GM12864 (cell line): ENCODE measurements at regions not wholly inside any gene's neighbourhood (a gene's known extent, or its start where the extent isn't known, plus 50 kb on each side); places are given as distances from the start of the nearest gene placed in this dataset.

Experiments used
- DNase-seq: peaks from one replicate; pipeline ENCODE4 v3.0.0-alpha.2; 2011; ENCODE audit warnings: low read depth
- H3K4me3 ChIP-seq: 2 replicates; pipeline ENCODE4 v1.5.1; 2011; ENCODE audit warnings: mild to moderate bottlenecking, low read depth, low read length, control low read depth
- CTCF ChIP-seq: IDR thresholded peaks from 2 replicates; pipeline ENCODE4 v1.5.1; 2011; ENCODE audit warnings: low read depth, mild to moderate bottlenecking, moderate library complexity, low read length, control low read depth, inconsistent platforms; ENCODE audit errors: missing control alignments

GRCh38 chrX:78532363-78532762 lies 126.8 kb downstream of the RTL3 start:
- TF ChIP-seq CTCF = no peak
- DNase-seq = no peak
- H3K4me3 ChIP-seq = no peak overlapping the region

GRCh38 chrX:78527818-78528217 lies 131.3 kb downstream of the RTL3 start:
- no peak for DNase-seq
- no peak overlapping the region for H3K4me3 ChIP-seq
- TF ChIP-seq CTCF = no peak

- DNase-seq = no peak
- no peak for TF ChIP-seq CTCF
- no peak overlapping the region for H3K4me3 ChIP-seq
Observed at GRCh38 chrX:78527263-78527662, 131.9 kb downstream of the RTL3 start.

- TF ChIP-seq CTCF = no peak
- no peak for DNase-seq
- no peak overlapping the region for H3K4me3 ChIP-seq
Observed at GRCh38 chrX:78522601-78523000, 136.5 kb downstream of the RTL3 start.

GRCh38 chrX:78517124-78517523 lies 142.0 kb downstream of the RTL3 start:
- no peak overlapping the region for H3K4me3 ChIP-seq
- DNase-seq = peak; percentile 42
- no peak for TF ChIP-seq CTCF

- H3K4me3 ChIP-seq = no peak overlapping the region
- TF ChIP-seq CTCF = no peak
- no peak for DNase-seq
Observed at GRCh38 chrX:78514852-78515251, 144.3 kb downstream of the RTL3 start.

GRCh38 chrX:78513971-78514738 lies 145.0 kb downstream of the RTL3 start:
- no peak for TF ChIP-seq CTCF
- H3K4me3 ChIP-seq = no peak overlapping the region
- DNase-seq = no peak
